GM18867 (cell line): ENCODE measurements at regions not wholly inside any gene's neighbourhood (a gene's known extent, or its start where the extent isn't known, plus 50 kb on each side); places are given as distances from the start of the nearest gene placed in this dataset.

ENCODE experiments used
- ATAC-seq: cut with Tn5 transposase; IDR thresholded peaks from one replicate; pipeline ENCODE4 v1.9.1; 2021; ENCODE audit warnings: mild to moderate bottlenecking, moderate library complexity; ENCODE audit not compliant: unreplicated experiment

DNA sequence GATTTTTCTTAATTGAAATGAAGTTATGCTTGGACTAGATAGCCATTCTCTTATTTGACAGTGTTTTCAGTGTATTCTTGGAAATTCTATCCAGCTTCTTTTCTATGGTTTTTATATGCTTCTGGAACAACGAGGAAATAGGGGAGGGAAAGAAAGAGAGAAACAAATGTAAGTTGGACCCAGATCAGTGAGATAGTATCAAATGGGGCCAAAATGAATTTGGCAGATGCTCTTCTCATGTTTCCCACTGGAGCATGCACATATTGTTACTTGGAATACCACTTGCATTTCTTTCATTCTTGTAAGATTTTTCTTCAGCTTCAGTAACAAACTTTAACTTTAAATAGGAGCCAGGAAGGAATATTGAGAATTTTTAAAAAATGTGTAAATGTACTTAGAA is 312.3 kb downstream of the PRL start:
- ATAC-seq, result no peak

DNA sequence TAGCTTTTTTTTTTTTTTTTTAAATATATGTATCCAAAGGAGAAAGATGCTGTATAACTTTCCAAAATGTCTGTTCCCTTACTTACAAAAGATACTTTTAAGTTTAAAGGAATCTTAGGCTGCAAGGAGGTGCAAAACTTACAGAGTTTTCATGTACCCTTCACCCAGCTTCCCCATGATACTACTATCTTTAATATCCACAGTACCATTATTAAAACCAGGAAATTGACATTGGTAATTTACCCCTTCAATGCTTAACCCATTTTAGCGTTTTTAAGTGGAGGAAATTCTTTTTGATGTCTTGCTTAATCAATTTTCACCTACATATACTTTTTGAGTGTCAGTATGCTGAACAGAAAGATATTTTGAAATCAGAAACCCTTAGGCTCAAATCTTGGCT is 310.9 kb downstream of the PRL start:
- ATAC-seq, result no peak

DNA sequence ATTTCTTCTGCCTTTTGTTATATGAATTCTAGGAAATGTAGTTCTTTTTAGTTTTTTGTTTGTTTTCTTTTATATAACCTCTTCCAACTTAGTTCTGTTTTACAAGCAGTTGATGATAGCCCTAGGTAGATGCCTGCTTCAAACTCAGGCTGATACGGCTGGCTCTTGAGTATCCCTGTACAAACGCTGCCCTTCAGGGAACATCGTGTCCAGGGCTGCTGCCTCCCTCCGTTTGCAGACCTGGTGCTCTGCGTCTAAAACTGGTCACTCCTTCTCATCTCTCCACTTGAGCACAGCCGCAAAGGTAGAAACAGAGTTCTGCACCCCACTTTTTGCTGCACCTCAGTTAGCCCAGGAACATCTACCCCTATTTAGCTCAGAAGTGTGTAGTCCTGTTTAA is 310.1 kb downstream of the PRL start:
- ATAC-seq, result no peak

DNA sequence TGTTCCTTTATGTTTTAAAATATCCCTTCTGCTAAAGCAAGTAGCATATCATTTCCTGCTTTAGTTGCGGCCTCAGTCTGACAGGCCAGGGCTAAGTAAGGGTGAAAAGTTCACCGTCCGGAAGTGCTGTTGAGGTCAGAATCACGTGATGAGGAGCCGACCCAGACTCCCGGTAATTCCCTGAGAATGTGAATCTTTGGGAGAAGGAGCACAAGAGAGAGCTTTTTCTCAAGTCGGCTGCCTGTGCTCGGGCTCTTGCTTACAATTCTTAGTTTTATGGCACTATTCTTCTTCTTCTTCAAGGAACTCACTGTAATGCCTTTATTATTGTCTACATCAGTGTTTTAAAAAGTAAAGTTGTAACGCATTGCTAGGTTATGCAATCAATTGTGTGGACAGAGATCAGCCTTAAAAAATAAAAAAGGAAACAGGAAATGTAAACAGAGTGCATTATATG is 309.3 kb downstream of the PRL start:
- ATAC-seq, result peak; percentile 84

DNA sequence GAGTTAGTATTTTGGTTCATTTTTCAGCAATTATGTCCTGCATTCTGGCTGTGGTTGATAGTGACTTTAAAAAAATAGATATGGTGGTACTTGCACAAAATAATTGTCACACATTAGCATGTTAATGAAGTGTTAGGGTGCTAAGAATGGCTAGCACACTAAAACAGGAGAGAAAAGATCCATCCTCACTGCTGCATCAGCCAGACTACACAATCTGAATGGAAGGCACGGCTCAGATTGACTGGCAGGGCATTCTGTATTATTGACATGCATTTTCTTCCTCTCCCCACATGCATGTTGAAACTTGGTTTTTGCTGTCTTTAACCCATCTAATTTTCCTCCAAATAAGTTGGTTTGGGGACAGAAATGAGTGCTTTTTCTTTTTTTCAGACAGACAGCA is 306.3 kb downstream of the PRL start:
- no peak for ATAC-seq

DNA sequence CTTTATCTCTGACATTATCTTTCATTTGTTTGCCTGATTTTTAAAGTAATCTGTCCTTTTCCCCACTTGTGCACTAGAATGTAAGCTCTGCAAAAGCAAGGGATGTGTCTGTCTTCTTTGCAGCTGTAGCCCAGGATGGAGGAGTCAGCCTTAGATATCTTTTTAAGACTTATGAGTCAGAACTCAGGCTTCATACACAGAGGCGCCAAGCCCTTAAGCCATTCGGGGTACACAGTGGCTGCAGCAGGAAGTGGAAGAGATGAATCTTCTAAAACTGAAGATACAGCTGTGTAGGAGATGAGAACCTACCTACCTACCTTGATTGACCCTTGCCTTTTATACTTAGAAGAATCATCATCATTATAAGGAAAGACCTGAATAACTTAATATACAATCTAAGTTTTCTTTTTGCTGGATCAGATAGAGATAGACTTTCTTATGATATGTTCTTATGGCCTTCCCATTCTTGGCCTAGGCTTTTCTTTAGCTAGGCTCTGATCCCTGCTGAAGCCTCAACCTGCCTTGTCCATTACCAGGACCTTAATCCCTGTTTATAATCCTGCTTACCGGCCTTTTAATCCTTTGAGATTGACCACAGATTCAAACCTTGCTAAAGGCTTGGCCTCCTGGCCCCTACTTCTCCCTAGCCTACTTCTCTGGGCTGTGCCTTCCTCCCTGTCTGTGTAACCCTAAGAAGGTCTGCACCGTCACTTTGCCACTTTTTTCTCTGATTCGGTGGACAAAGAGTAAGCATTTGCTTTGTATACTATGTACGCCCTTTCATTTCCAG is 304.5 kb downstream of the PRL start:
- ATAC-seq, result peak; percentile 47

DNA sequence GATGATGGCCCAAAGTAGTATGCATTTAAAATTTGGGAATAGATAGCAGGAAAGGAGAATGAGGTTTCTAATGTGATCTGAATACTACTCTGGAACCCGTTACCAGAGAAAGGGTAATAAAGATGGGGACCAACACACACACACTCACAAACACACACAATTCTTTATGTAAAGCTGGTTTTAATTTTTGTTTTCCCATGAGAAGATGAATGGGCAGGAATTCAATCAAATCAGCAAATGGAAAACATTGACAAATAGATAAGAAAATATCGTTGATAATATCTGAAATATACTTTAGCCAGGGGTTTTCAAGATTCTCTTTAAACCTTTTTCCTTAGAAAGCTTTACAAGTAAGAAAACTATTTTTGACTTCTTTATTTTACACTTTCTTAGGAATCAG is 303.0 kb downstream of the PRL start:
- ATAC-seq, result no peak

DNA sequence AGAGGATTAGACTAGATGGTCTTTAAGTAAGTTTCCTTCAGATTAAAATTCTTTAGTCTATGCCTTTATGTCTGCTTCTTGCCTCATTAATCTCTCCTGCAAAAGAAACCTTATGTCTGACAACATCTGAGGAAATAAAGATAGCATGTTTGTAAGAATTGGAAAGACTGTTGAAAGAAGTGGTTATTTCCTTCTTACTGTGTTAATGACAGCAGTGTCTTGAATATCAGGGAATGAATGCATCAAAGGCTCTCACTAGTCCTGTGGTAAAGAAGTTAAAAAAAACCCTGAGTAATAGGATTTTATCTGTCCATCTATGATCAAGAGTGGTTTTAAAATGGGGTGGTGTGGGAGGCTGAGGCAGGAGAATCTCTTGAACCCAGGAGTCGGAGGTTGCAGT is 302.0 kb downstream of the PRL start:
- ATAC-seq, result no peak

DNA sequence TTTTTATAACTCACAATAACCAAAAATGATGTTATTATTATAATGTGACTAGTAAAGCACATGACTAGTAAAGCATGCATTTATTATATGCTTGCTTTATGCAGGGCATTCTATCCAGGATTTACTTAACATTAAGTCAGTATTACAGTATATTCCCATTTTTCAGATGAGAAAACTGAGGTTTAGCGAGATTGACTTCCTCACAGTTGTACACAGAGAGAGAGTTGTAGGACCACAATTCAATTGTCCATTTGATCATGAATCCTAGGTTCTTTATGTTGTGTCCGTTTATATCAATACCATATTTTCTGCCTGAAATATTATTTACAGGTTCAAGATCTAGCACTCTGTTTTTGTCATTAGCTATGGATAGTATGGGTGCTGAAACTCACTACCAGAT is 301.5 kb downstream of the PRL start:
- ATAC-seq, result no peak

DNA sequence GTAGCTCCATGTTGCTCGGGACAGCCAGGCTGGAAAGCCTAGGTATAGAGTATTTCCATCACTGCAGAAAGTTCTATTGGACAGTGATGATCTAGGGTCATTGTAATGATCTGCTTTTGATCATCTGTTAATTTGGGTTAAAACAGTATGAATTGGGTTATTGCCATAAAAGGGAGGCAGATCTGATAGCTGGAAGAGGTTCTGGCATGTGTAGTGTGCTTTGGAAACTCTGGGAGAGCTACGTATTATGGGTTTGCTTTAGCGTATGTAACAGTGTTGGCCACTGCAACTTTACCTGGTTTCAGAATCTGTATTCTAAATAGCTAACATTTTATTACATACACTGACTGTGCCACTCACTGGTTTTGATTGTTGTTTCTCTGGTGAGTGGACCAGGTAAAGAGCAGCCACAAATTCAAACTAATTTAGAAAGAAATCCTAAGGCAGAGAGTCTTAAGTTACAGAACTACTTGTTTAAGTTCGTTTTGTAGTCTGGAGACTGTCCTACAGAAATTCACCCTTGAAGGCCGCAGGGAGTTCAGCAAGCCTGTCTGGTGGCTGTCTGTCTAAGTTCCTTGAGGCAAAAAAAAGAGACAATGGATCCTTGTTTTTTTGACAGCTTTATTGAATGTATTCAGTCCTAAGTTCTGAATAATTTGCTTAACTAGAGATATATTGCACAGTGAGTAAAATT is 300.3 kb downstream of the PRL start:
- ATAC-seq, result no peak

DNA sequence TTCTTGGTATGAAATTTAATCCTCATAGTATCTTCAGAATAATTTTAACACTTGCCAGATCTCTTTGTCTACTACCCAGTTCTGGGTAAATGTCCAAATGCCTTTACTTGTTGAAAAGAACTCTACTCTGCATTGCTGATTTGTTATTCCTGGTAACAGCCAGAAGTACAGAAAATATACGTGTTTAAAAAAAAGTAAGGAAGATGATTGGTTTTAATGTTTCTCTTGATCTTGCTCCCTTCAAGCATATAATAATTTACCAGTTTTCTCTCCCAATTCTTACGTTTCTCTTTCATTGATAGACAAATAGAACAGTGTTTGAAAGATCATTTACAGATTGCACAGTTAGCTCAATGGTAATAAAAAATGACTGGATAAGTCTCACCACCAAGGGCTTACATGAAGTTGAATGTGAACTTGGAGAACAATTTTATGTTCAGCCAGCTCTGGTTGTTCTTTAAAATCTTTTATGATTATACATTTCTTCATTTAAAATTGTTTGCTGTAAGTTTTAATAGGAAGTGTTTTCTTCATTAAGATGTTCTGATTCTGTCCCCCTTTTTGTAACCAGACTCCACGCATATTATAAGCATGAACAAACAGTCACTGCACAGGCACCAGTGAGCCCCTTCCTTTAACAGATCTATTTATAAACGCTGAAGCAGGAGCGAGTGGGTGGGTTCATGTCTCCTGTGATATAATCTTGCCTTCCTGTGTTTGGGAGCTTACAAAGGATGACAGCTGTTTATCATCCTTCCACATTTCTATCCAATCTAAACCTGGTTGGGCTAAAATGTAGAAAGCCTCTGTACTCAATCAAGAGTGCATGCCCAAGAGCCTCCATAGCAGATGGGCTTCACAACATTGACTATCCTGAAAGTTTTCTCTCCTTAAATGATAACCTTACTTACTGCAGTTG is 299.5 kb downstream of the PRL start:
- no peak for ATAC-seq

DNA sequence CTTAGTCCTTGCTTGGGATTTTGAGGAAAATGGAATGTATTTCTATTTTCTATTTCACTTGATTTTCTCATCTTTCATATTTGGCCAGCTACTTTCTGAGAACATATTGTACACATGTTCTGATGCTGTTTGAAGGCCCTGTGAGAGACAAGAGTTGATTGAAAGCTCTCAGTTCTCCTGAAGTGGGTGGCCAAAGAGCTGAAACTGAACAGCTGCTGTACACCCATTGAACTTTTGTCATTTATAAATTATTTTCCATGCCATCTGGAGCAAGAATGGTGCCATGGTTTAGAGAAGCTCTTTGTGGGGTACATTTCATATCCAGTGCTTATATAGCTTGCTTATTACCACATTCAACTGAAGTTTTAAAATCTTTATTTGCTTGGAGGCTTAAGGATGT is 298.3 kb downstream of the PRL start:
- no peak for ATAC-seq

DNA sequence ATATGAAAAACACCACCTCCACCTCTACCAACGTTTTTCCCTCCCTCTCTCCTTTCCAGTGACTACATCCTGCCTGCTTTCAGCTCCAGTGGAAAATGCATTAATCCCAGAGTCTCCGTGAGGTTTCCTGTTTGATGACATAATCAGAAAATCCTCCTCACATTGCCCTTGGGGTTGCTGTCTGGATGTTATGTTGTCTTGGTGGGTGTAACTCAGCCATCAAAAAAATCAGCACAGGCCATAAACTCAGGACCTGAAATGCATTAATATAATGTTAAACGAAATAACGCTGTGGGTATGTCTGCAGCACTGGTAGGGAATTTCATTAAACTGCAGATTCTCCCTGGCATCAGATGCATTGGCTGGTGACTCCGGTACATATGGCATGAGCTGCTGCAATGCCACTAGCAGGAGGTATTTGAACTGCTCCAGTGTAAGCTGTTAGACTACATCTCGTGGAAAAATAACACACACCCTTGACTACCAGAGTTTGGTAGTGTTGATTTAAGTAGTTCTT is 297.8 kb downstream of the PRL start:
- no peak for ATAC-seq

DNA sequence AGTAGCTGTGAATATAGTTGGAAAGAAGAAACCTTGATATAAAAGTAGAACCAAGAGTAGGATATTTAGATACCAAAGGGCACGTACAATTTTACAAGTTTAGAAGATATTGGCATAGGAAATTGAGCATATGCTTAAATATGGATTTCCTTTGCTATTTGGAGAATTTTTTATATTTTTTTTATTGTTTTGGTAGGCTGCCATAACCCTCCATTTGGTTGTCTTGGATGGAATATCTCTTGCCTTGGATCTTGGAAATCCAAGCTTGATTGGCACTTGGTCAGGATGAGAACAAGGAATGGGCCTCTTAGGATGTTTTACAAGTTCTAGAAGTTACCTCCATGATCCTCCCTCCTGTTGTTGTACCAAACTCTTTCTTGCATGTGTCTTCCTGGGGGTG is 297.1 kb downstream of the PRL start:
- no peak for ATAC-seq

DNA sequence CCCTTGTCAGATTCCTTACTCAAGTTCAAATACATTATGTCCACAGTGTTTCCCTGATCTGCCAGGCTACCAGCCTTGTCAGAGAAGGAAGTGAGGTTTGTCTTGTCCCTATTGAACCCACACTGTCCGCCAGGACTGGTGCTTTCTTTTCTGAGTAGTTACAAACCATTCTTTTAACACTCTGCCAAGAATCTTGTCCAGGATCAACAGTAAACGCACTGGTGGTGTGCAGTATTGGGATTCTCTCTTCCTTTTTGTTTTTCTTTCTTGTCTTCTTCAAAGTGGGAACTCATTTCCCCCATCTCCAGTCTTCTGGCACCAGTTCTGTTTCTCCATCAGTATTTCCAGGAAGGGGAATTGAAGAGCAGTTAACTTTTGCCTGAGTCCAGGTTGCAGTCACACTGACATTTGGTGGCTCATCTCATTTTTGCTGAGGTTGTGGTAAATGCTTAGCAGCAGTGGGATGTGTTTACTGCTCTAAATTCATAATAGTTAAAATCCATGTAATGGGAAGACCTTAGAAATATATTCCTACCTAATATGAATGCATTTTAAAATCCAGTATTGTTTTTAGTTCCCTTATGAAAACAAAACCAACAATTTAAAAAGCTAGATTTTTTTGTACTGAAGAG is 295.3 kb downstream of the PRL start:
- ATAC-seq, result no peak

DNA sequence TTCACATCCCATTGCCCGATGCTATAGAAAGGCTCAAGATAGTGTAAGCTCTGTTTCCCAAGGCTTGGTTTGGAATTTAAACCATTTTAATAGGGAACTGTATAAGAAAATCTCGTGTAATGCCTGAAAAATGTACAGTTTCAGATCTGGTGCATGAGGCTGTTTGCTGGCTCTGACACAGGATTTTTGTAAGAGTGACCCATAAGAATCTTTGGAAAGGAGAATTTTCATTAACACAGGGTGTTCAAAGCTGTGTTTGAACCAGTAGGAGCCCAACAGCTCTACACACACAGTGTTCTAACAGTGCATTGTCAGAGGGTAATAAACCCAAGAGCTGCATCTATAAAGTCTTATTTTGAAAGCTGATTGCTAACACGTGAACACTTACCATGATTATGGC is 293.5 kb downstream of the PRL start:
- ATAC-seq, result no peak

DNA sequence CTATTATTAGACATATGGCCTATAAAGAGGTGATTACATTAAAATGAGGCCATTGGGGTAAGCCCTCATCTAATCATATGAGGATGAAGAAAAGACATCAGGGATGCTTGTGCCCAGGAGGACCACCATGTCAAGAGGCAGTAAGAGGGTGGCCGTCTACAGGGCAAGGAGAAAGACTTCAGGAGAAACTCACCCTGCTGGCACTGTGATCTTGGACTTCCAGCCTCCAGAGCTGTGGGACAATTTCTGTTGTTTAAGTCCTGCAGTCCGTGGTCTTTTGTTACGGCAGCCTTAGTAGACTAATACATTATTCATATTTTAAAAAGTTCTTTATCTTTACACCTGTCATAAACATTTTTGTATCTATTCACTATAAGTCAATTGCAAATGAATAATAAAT is 290.0 kb downstream of the PRL start:
- ATAC-seq, result no peak

DNA sequence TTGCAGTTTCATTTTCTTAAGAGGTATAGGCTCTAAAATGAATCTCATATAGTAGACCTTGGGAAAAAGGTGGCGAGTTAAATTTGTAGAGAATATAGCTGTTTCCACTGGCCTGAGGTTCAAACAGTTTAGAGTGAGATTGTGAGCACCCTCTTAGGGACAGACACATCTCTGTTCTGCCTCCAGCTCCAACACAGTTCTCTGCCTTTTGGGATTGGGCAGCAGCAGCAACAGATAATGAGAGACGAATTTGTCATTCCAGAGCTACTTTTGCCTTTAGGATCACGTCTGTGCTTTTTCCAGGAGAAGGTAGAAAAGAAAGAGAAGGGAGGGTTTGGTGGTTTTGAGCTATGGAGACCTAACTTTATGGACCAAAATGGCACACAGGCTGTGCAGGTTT is 289.4 kb downstream of the PRL start:
- ATAC-seq, result no peak

DNA sequence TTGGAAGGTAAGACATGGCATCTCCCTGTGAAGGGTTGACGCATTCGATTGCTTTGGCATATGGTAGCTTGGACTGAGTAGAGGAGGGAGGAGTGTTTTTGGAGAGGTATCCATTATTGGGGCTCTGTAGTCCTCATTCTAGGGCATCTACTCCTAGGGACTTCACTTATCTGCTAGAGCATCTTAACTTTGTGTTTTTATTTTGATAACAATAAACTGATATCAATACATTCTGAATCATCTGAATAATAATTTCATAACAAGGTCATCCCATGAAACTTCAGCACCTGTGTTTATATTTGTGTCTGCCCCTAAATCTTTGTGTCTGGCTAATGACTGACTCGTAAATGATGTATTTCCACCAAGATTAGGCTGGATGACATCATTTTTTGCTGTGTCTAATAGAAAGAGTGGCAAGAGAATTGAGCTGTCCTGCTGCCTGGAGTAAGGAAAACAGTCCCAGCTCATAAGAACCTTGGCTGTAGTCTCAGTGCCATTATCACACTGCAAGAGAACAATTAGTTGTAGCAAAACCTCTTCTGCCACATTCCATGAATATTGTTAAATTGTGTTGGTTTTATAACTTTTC is 288.5 kb downstream of the PRL start:
- no peak for ATAC-seq

DNA sequence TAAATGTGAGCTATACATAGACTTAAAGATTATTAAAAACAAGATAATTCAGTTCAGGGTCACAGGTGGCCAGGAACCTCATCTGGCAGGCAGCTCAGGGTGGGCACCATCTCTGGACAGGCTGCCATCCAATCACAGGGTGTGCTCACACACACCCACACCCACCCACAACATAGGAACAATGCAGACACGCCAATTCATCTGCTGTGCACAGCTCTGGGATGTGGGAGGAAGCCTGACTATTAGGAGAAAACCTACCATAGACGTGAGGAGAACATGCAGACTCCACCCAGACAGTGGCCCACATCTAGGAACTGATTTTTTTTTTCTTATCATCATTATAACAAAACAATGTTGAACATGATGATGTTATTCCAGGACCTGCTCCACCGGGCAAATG is 286.7 kb downstream of the PRL start:
- ATAC-seq, result no peak
